RKO (cell line): ENCODE measurements at regions not wholly inside any gene's neighbourhood (a gene's known extent, or its start where the extent isn't known, plus 50 kb on each side); places are given as distances from the start of the nearest gene placed in this dataset.

Experiments used
- DNase-seq: peaks from one replicate; pipeline ENCODE4 v3.0.0-alpha.2; 2016; ENCODE audit warnings: low spot score

- DNase-seq = no peak
These were observed 101.3 kb upstream of the CACNA2D3 start for GRCh38 chr3:54021071-54021470.

DNA sequence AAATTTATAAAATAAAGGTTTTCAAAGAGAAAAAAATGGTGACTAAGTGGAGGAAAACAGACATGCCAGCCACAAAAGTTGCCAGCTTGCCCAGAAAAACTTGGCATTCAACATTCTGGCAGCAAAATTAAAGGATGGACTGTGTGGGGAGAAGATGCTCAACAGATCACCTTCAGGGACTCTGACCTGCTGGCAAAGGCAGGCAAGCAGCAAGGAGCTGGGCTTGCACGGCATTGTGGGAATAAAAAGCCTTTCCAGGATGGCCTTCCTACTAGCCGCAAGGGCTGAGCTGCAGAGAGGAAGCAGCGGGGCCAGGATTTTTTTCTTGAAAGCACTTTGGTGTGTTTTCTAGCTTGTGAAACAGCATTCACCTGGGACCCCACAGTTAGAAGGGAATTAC is 101.9 kb upstream of the CACNA2D3 start:
- no peak for DNase-seq

- no peak for DNase-seq
These were observed 108.3 kb upstream of the CACNA2D3 start for GRCh38 chr3:54014067-54014466.

GRCh38 chr3:54008744-54009143 is 113.6 kb upstream of the CACNA2D3 start:
- DNase-seq = no peak

DNA sequence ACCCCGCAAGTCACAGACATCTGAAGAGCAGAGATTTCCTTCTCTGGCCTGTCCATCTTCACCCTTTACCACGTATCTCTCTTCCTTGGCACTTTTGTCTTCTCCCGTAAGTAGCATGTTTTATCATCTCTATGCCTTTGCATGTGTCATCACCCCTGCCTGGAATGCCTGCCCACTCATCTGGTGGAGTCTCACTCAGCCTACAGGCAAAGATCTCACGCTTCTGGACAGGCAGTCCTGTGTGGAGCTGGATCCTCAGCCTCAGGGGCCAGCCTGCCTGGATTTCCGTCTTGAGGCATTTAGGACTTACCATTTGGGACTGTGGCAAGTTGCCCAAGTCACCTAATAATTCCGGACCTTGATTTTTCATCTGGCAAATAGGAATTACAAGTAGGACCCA is 114.3 kb upstream of the CACNA2D3 start:
- DNase-seq = no peak

DNA sequence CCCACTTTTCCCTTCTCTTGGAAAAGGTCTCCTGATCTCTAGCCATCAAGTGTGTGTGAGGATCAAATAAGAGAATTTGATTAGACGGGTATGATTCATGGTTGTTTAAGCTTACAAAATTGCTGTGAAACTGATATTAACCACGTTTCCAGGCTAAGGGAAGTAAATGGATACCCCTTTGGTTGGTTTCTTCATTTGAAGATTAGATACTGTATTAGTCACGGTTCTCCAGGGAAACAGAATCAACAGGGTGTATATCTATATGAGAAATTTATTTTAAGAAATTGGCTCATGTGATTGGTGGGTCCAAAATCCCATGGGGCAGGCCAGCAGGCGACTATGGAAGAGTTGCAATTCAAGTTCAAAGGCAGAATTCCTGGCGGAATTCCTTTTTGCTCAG is 112.7 kb upstream of the SELENOK start:
- DNase-seq = no peak

DNA sequence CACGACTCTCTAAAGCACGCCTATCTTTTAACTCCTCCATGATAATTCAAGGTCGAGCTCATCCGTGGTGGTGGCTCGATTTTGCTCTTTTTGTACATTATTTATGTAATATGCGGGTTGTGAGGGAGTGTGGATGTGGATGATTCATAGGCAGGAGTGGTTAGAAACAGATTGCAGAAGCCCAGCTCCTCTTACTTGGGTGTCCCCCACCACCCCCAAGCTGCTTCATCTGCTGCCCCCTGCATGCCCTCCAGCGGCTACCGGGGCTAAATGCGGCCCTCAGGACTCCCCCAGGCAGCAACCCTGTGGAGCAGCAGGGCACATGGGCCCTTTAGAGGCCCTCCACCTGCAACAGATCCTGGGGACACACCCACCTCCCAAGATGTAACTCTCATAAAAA is 111.5 kb upstream of the SELENOK start:
- no peak for DNase-seq

DNA sequence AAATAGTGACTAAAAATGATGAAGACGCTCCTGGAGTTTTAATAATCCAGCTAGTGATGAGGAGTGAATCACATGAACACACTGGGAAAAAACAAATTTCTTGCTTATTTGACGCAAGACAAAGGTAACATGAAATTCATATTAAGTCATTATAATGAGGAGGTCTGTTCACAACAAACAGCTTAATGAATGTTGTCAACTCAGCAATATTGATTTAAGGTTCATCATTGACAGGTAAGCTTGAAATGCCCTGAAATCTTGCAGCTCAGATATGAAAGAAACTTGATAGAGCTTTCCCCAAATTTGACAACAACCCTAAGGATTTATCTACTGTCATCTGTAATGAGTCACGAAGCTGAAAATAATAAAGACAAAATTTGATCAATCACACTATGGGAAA is 108.1 kb upstream of the SELENOK start:
- no peak for DNase-seq

DNA sequence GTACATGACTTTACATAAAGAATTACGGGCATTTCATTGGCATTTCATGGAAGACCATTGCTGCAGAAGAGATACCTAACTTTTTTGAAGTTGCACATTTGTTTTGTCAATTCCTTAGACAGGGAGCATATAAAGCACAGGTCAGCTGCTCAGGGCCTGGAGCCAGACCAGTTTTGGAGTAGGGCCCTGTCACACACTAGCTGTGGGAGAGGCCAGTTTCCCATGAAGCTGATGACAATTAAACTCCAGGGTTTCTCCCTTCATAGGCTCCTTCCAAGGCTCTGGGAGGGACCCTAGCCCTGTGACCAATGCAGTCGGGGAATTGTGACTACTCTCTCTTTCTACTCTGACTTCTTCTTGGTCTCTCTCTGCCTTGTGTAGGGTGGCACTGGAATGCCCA is 107.3 kb upstream of the SELENOK start:
- DNase-seq = no peak

GRCh38 chr3:53997476-53997875 is 105.8 kb upstream of the SELENOK start:
- no peak for DNase-seq

DNA sequence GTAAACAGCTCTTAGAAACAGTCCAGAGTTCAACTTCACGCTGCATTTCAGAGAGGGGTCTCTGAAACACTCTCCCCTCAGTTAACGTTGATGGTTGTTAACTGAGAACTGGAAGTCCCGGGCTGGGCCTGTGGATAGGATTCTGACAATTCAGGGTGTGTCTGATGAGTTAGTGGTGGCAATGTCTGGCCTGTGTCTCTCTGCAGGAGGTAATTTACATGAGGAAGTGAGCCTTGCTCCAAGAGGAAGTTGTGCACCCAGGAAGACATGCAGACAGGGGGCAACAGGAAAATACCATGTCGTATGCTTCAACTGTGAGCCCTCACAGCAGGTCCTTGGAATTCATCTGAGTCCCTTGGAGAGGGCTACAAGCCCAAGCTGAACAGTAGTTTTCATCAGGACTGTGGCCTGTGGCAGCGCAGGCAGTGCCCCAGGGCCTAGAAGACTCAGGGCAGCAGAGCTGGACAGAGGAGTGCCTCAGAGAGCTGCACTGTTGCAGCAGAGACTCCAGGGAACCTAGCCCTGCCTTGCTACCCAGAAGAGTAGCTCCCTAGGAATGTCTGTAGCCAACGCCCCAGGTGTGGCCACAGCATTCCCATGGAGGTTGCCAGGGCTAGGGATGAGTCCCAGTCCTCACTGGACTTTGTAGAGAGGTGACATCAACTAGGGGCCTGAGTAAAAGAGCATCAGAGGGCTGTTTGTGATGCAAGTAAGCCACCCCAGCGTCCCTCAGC is 104.6 kb upstream of the SELENOK start:
- DNase-seq = no peak

GRCh38 chr3:53994986-53995603 is 103.4 kb upstream of the SELENOK start:
- DNase-seq = no peak

GRCh38 chr3:53991240-53991639 is 99.6 kb upstream of the SELENOK start:
- DNase-seq = no peak

DNA sequence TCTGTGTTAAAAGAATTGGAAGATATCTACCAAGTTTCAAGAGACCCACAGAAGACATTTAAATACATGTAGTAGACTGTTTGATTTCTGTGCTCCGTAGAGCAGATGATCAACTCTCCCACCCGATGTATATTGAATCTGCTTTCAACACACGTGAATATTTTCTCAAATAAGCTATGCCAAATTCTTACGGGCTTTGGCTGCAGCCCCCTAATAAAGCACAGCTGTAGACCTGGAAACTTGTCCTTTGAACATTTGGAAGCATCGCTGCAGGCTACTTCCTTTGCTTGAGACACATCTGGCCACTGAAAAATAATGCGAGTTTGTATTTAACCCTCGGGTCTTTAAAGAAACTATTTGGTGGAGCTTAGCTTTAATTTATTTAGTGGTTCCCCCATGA is 98.3 kb upstream of the SELENOK start:
- DNase-seq = no peak

- DNase-seq = no peak
These were observed 97.8 kb upstream of the SELENOK start for GRCh38 chr3:53989451-53989850.

GRCh38 chr3:53978386-53978785 is 86.7 kb upstream of the SELENOK start:
- DNase-seq = no peak

DNA sequence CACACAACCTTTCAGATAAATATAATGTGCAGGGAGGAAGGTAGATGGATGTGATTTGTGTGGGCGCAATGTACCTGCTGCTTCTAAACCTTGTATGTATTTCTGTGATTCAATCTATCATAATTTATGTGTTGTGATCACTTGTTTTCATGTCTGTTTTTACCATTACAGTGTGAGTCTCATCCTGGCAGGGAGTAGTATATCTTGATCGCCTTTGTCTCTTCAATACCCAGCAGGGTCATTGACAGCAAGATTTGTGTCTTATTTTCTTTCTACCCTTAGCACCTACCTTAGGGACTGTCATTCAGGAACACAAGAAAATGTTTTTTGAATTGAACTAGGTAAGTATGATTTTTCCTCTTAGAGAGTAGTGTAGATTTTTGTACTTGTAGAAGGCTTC is 83.7 kb upstream of the SELENOK start:
- DNase-seq = no peak

- DNase-seq = no peak
These were observed 82.7 kb upstream of the SELENOK start for GRCh38 chr3:53974324-53974723.

DNA sequence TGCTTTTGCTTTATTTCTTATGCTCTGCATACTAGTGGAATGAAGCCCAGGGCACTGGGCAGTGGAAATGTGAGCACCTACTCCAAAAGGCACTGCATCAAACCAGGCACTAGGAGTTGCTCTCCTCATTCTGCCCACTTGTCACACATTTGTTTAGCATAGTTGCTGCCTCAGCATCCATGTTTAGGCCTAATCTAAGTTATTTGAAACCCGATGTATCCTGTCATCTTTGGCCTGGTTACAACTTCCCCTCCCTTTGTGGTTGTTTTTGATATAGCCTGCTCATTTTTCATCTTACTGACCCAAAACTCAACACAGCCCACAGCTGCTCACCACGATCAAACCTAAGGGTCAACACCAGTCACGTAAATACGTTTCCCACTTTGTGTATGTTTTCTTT is 82.2 kb upstream of the SELENOK start:
- DNase-seq = no peak

- peak; percentile 4 for DNase-seq
These were observed 79.0 kb upstream of the SELENOK start for GRCh38 chr3:53970661-53971060.

DNA sequence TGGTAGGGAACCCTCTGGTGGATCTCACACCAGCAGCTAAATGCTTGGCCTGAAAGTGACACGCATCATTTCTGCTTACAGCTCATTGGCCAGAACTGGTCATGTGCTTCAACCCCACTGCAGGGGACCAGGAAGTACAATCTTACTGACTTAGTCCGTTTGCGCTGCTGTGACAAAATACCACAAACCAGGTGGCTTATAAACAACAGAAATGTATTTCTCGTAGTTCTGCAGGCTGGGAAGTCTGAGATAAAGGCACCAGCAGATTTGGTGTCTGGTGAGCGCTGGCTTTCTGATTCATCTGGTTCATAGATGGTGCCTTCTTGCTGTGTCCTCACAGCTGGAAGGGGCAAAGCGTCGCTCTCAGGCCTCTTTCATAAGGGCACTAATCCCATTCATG is 77.4 kb upstream of the SELENOK start:
- no peak for DNase-seq

DNA sequence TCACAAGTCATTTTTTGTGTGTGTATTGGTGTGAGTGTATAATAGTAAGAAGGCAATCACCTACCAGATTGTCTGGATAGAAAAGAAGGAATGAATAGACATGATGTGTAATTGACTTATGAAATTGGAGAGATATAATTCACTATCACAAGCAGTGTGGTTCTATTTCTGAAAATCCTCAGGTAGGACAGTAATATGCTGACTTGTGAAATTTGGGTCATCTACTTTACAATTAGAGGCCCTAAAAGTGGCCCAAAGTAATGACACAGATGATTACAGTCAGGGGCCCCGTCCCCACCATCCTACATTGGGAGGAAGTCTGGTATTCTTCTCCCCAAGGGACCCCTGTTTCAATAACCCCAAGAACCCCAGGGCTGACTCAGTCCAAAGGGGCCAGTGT is 73.6 kb upstream of the SELENOK start:
- DNase-seq = no peak

DNA sequence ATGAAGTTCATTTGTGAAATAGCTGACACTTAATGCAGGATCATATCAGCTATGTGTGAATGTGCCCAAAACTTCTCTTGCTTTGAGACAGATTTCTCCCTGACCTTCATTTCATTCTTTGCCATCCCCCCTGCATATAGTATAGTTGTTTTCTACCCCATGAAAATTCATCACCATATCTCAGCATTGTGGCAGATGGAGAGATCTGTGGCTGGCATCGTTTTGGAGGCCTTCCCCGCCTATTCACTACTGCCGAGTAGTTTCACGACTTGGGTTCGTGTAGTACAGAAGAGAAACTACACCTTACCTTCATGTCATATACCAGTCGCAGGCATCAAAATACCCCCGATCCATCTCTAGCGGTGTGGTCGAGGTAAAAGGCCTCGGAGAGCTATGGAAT is 66.2 kb upstream of the SELENOK start:
- DNase-seq = no peak

GRCh38 chr3:53956586-53956985 is 64.9 kb upstream of the SELENOK start:
- DNase-seq = no peak
